Mesodermal cell (in vitro differentiated cells): ENCODE measurements at regions not wholly inside any gene's neighbourhood (a gene's known extent, or its start where the extent isn't known, plus 50 kb on each side); places are given as distances from the start of the nearest gene placed in this dataset.
A peak's percentile ranks its signal among the peaks of the same experiment; 100 is the strongest.

ENCODE experiments used
- H3K27ac ChIP-seq: 2 replicates; pipeline ENCODE4 v1.7.0; 2013; ENCODE audit warnings: mild to moderate bottlenecking, low read depth, low read length, moderate library complexity; ENCODE audit not compliant: severe bottlenecking
- H3K36me3 ChIP-seq: 2 replicates; pipeline ENCODE4 v1.7.1; 2013; ENCODE audit warnings: mild to moderate bottlenecking, low read length, moderate library complexity; ENCODE audit not compliant: control insufficient read depth, insufficient read depth
- H3K4me1 ChIP-seq: one replicate; pipeline ENCODE4 v1.7.1; 2013; ENCODE audit warnings: mild to moderate bottlenecking, low read length; ENCODE audit not compliant: insufficient read depth, control insufficient read depth, poor library complexity, severe bottlenecking
- H3K4me3 ChIP-seq: 2 replicates; pipeline ENCODE4 v1.7.0; 2013; ENCODE audit warnings: low read length, control low read depth, mild to moderate bottlenecking; ENCODE audit not compliant: insufficient read depth, poor library complexity, severe bottlenecking; ENCODE audit errors: extremely low read depth
- H3K9me3 ChIP-seq: 2 replicates; pipeline ENCODE4 v1.7.1; 2013; ENCODE audit warnings: mild to moderate bottlenecking, low read length, moderate library complexity; ENCODE audit not compliant: control insufficient read depth
- WGBS, 2 experiments: methylation state at CpG; one replicate each; pipeline ENCODE4 v1.1.5; 2013; ENCODE audit warnings: missing lambda C conversion rate in 2 of 2; ENCODE audit not compliant: insufficient coverage in 2 of 2; 5-methylcytosine and 5-hydroxymethylcytosine counted together

DNA sequence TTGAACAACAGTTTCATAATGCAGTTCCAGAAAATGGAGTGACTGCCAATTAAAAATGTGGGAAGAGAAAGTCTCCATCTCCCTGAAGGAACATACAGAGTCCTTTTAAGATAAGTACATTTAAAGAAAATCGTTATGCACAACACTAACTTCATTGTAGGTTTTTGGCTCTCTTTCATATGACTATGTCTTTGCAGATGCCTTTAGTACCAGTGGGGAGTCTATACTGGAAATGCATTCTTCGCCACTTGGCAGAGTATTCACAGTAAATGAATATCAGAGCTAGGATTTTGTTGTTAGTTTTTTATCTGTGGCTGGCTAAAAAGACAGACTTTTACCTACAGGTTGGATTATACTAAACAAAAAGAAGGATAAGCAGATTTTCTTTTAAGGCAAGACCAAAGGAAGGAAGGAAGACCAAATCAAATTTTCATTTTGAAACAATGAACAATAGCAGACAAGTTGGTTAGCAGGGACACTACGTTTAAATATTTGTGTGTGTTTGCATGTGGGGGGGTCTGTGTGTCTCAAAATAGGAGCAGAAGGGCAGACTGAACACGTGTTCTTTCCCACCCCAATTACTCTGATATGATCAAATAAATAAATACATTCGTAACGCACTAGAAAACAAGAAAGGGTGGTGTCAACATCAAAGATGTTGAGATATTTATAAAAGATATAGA is 124.5 kb downstream of the BTG1 start:
- Histone ChIP-seq H3K27ac (peak overlapping the region; percentile 62), H3K9me3 (no peaks in the 10 kb centered on the region), H3K4me3 (no peak overlapping the region), H3K4me1 (peaks cover 10% of the 10 kb centered on the region), H3K36me3 (no peaks in the 10 kb centered on the region)
- no CpG with 5 or more reads among the region's 6 CpGs for WGBS, 2 experiments

GRCh38 chr12:92019491-92020277 is 126.0 kb downstream of the BTG1 start:
- no peaks in the 10 kb centered on the region for H3K9me3 ChIP-seq
- no CpG with 5 or more reads among the region's 3 CpGs for WGBS, 2 experiments
- H3K4me3 ChIP-seq: no peak overlapping the region
- no peak overlapping the region for H3K27ac ChIP-seq
- no peaks in the 10 kb centered on the region for H3K36me3 ChIP-seq
- peaks cover 10% of the 10 kb centered on the region for H3K4me1 ChIP-seq

DNA sequence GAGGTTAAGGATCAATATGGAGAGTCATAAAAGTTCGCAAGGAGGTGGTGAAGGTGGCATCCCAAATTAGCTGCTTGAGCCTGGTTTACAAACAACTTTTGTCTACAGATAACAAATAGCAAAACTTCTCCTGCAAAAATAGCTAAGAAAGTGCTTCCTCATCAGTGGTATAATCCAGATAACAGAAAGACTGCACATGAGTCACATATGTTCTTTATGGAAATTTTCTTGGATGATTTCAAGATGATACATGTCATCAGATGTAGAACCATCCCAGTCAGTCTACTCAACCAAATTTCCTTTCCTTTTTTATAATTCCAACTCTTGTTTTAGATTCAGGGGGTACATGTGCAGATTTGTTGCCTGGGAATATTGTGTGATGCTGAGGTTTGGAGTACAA is 133.0 kb downstream of the BTG1 start:
- Histone ChIP-seq H3K27ac (no peak overlapping the region), H3K4me3 (no peak overlapping the region), H3K9me3 (no peaks in the 10 kb centered on the region), H3K4me1 (no peaks in the 10 kb centered on the region), H3K36me3 (no peaks in the 10 kb centered on the region)
- no CpG with 5 or more reads among the region's 1 CpG for WGBS, 2 experiments

- H3K9me3 ChIP-seq: no peaks in the 10 kb centered on the region
- H3K27ac ChIP-seq: no peak overlapping the region
- no peaks in the 10 kb centered on the region for H3K36me3 ChIP-seq
- H3K4me3 ChIP-seq: no peak overlapping the region
- no peaks in the 10 kb centered on the region for H3K4me1 ChIP-seq
- 96 to 100% methylated on average over 1 to 10 of the region's 10 CpGs for WGBS, 2 experiments
Observed at GRCh38 chr12:92010853-92011701, 134.6 kb downstream of the BTG1 start.

GRCh38 chr12:92010368-92010767 is 135.3 kb downstream of the BTG1 start:
- H3K4me1 ChIP-seq: no peaks in the 10 kb centered on the region
- no peaks in the 10 kb centered on the region for H3K36me3 ChIP-seq
- no peaks in the 10 kb centered on the region for H3K9me3 ChIP-seq
- H3K4me3 ChIP-seq: no peak overlapping the region
- no CpG with 5 or more reads among the region's 2 CpGs for WGBS, 2 experiments
- no peak overlapping the region for H3K27ac ChIP-seq

DNA sequence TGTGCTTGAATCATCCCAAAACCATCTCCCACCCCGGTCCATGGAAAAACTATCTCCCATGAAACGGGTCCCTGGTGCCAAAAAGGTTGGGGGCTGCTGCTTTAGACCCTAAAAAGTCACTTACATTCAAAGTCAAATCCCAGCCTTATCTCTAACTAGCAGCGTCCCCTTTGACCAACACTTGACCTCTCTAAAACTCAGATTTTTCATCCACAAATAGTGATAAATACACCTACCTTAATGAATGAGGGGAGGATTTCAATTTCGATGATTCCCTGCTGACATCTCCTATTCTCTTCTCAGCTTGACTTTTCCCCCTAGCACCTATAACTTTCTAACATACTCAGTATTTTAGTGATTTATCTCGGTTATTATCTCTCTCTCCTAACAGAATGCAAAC is 137.3 kb downstream of the BTG1 start:
- Histone ChIP-seq H3K4me3 (no peak overlapping the region), H3K9me3 (no peaks in the 10 kb centered on the region), H3K4me1 (peaks cover 5% of the 10 kb centered on the region), H3K27ac (no peak overlapping the region), H3K36me3 (no peaks in the 10 kb centered on the region)
- WGBS, 2 experiments: 79 to 90% methylated on average over 2 to 4 of the region's 5 CpGs

GRCh38 chr12:92007787-92008186 is 137.9 kb downstream of the BTG1 start:
- Histone ChIP-seq H3K4me3 (no peak overlapping the region), H3K36me3 (no peaks in the 10 kb centered on the region), H3K9me3 (no peaks in the 10 kb centered on the region), H3K4me1 (peaks cover 11% of the 10 kb centered on the region), H3K27ac (no peak overlapping the region)
- WGBS, 2 experiments: 82 to 95% methylated on average over 9 of the region's 9 CpGs

- WGBS, 2 experiments: 85 to 88% methylated on average over 2 to 3 of the region's 3 CpGs
- Histone ChIP-seq H3K9me3 (no peaks in the 10 kb centered on the region), H3K4me3 (no peak overlapping the region), H3K36me3 (no peaks in the 10 kb centered on the region), H3K27ac (no peak overlapping the region), H3K4me1 (peaks cover 17% of the 10 kb centered on the region)
Observed at GRCh38 chr12:92003701-92004100, 141.9 kb downstream of the BTG1 start.

GRCh38 chr12:92002673-92003382 is 142.8 kb downstream of the BTG1 start:
- 72 to 84% methylated on average over 2 of the region's 5 CpGs for WGBS, 2 experiments
- Histone ChIP-seq H3K36me3 (no peaks in the 10 kb centered on the region), H3K27ac (peak overlapping the region; percentile 74), H3K9me3 (no peaks in the 10 kb centered on the region), H3K4me3 (no peak overlapping the region), H3K4me1 (peaks cover 17% of the 10 kb centered on the region)

DNA sequence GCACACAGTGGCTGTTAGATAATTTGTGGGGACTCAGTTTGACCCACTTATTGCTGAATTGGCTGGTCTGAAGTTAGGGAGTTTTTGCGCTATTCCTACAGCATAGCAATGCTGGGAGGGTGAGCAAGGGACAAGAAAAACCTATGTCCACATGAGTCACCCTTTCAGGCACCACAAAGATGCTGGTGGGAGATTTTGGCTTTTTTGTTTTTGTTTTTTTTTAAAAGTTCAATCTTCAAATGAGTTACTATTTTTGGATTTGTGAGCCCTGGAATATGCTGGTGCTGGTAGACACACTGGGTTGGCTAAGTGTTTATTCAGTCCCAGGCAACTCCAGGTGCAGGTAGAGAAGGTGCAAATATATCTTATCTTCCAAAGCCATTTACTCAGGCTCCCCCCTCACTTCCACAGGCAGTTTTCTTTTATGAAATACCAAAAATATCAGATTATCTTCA is 143.4 kb downstream of the BTG1 start:
- Histone ChIP-seq H3K27ac (peak overlapping the region; percentile 74), H3K4me1 (peaks cover 17% of the 10 kb centered on the region), H3K36me3 (no peaks in the 10 kb centered on the region), H3K9me3 (no peaks in the 10 kb centered on the region), H3K4me3 (no peak overlapping the region)
- 100% methylated on average over 1 of the region's 1 CpG for WGBS, 2 experiments
